ENCODE measurements at regions not wholly inside any gene's neighbourhood (a gene's known extent, or its start where the extent isn't known, plus 50 kb on each side); places are given as distances from the start of the nearest gene placed in this dataset.

GRCh38 chr2:150977296-150977695, 284.4 kb downstream of the RBM43 start:
- TF ChIP-seq EZH2 (IDR thresholded peaks at IDR 0.05; ENCODE audit: low read depth): no peak
- no peak for TF ChIP-seq CTCF (conservative IDR thresholded peaks at IDR 0.05)

All from PC-9 (cell line).